GM21825 (cell line): ENCODE measurements at regions not wholly inside any gene's neighbourhood (a gene's known extent, or its start where the extent isn't known, plus 50 kb on each side); places are given as distances from the start of the nearest gene placed in this dataset.
"Not testable (repeated sequence)": the region's sequence is repeated elsewhere in the genome, so short reads cannot be mapped to it uniquely, and the experiment has no call there.

ENCODE experiments used
- ATAC-seq: cut with Tn5 transposase; IDR thresholded peaks from one replicate; pipeline ENCODE4 v1.9.1; 2021; ENCODE audit warnings: mild to moderate bottlenecking, moderate library complexity; ENCODE audit not compliant: unreplicated experiment

DNA sequence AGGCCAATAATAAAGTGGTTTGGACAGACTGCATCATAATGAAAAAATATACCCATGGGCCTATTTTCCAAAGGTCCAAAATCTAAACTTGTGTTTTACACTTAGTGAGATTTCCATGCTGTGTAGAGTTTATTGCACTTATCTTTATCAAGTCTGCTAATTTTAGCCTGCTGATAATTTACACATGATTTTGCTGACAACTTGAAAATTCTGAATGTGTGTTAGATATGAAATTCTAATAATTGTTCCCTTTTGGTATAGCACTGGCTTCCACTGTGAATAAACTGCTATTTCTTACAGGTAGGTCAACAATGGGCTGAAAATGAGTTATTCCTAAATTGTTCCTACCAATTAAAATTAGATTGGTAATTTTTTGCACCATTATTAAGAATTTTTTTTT, 589.1 kb upstream of the ANO3 start:
- no peak for ATAC-seq

DNA sequence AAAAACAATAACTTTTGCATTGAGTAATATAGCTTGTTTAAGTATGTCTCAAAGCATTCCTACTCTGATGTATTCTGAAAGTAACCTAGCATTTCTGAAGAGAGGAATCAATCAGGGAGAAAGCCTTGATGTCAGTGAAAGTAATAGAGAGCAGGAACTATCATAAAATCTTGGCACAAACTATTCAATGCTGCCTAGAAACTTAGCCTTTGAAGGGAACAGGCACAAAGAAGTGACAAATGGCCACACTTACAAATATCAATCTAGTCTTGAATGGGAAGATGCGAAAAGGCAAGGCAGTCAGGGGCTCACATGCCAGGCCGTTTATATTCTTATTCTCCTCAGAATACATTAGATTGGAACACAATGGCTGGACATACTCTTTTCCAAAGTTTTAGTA, 576.5 kb upstream of the ANO3 start:
- ATAC-seq: no peak

DNA sequence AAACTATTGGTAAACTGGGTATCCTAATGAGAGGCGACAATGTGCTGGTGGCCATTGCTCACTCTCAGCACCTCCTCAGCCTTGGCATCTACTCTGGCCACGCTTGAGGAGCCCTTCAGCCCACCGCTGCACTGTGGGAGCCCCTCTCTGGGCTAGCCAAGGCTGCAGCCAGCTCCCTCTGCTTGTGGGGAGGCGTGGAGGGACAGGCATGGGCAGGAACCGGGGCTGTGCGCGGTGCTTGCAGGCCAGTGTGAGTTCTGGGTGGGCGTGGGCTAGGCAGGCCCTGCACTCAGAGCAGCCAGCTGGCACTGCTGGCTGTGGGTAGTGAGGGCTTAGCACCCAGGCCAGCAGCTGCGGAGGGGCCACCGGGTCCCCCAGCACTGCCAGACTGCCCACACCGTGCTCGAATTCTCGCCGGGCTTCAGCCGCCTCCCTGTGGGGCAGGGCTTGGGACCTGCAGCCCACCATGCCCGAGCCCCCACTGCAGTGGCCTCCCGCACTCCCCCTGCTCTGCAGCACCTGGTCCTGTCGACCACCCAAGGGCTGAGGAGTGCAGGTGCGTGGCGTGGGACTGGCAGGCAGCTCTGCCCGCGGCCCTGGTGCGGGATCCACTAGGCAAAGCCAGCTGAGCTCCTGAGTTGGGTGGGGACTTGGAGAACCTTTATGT, 575.9 kb upstream of the ANO3 start:
- no peak for ATAC-seq

DNA sequence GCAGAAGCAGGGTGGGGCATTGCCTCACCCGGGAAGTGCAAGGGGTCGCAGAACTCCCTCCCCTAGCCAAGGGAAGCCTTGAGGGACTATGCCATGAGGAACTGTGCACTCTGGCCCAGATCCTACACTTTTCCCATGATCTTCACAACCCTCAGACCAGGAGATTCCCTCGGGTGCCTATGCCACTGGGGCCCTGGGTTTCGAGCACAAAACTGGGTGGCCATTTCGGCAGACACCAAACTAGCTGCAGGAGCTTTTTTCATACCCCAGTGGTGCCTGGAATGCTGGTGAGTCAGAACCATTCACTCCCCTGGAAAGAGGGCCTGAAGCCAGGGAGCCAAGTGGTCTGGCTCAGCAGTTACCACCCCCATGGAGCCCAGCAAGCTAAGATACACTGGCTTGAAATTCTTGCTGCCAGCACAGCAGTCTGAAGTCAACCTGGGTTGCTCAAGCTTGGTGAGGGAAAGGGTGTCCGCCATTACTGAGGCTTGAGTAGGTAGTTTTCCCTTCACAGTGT, 573.7 kb upstream of the ANO3 start:
- ATAC-seq: no peak

DNA sequence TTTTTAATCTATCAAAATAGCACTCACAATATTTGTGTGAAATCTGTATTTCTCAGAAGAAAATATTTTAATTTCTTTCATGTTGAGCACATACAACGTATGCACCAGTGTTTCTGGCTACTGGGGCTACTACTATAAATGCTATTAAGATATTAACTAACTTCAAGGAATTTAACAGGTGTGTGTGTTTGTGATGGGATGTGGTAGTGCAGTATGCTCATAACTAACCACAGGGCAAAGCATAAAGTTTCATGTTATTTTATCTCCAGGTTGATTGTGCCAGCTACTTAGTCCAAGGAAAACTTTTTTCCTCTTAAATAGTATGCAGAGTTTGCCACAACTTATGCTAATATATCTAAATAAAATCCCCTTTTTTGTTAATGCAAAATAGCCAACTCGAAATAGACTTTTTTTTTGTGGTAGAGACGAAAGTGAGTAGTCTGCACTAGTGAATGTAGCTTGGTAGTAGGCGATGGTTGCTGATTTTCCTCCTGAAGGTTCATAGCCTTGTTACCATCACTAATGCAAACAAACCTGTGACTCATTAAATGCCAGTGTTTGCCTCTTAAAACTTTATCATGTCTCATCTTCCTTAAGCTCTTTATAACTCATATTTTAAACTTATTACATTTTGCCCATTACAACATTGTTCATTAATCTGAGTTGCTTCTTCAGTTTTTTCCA, 565.5 kb upstream of the ANO3 start:
- no peak for ATAC-seq

DNA sequence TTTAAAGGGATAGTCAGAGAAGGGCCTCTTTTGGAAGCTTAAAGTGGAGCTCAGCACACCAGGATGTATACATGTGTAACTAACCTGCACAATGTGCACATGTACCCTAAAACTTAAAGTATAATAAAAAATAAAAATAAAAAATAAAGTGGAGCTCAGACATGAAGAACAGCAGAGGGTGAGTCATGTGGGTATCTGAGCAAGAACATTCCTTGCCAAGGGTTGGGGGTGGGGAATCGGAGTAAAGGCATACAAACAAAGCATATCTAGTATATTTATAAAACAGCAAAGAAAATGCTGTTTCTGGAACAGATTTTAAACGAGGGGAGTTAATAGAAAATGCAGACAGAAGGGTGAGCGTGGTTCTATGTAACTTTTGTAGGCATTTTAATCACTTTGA, 562.6 kb upstream of the ANO3 start:
- no peak for ATAC-seq

DNA sequence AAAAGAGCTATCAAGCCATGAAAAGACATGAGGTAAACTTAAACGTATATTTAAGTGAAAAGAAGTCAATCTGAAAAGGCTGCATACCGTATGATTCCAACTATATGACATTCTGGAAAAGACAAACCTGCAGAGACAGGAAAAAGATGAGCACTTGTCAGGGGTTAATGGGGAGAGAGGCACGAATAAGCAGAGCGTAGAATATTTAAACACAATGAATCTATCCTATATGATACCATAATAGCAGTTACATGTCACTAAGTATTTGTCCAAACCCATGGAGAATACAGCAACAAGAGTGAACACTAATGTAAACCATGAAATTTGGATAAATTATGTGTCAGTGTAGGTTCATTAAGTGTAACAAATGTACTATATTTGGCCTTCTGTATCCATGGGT, 560.3 kb upstream of the ANO3 start:
- no peak for ATAC-seq

DNA sequence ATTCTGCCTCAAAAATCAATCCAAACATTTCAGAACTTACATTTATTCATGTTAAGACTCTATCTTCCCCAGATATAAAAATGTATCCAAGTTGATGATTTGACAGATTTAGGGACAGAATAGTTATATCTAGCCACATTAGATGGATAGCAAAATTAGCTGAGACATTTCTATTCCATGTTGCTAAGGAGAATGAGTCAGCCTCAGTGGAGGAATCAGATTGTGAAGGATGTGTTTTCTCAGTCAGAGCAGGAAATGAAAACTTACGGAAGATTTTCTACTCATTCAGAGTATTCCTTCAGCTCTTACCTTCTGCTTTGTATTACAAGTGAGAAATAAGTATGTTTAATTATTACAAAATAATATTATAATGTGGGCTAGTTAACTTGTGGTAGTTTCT, 556.3 kb upstream of the ANO3 start:
- ATAC-seq: no peak

DNA sequence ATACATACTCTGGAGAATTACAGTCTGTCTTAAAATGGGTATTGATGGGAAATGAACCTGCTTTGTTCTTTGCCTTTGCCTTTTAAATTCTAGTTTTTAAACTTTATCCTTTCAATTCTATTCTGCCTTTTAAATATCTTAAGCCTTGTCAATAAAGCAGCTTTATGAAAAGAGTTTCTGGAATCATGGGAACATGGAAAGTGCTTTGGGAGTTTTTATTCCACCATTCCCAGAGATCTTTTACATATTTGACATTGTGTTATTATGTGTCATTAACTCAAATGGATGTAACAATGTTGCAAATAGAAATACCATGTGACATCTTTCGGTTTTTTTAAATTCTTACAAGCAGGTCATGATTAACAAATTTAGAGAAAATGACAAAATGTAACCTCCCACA, 555.7 kb upstream of the ANO3 start:
- ATAC-seq: no peak

DNA sequence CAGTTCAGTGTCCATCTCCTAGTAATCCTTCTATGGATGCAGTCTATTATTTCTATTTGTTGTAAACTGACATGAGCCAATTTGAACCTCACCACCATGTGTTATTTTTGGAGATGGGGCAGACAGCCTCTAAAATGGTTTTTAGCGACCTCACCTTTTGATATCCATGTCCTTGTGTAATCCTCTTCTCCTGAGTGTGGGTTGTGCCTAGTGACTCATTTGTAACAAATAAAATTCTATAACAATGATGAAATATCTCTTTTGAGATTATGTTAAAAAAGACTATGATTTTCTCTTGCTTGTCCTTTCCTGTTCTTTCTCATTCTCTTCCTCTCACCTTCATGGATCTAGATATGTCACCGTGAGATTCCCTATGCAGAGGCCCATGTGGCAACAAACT, 554.6 kb upstream of the ANO3 start:
- ATAC-seq: no peak

DNA sequence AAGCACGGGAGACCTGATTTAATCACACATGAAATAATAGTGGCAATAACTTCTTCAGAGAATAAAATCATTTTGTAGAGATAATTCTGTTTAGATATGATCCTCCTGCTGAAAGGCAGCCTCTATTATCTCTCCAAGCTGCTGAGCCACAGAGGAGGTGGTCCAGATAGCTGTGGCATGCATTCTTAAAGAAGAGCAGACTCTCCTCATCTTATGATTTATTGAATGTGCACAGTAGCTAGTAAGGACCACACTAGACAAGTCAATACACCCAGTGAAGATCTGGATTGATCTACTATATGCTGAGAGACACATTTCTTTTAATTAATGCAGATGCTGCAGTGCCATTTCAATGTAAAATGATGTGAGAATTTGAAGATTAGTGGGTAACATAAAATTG, 552.9 kb upstream of the ANO3 start:
- no peak for ATAC-seq

DNA sequence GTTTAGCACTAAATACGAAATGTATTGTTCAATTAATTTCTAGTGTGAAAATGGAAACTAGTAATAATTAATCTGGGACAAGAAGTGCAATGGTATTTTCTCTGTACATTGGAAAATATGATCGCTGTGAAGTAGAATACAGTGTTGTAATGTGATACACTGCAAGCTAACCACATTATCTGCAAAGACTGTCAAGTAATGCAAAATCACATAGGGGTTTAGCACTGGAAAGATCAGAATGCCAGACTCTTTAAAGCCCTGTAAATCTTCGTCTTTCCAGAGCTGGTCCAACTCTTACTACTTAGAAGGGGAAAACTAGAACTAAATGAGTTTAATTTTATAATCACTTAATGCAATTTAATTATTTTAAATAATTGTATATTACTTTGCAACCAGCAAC, 544.5 kb upstream of the ANO3 start:
- ATAC-seq: no peak

DNA sequence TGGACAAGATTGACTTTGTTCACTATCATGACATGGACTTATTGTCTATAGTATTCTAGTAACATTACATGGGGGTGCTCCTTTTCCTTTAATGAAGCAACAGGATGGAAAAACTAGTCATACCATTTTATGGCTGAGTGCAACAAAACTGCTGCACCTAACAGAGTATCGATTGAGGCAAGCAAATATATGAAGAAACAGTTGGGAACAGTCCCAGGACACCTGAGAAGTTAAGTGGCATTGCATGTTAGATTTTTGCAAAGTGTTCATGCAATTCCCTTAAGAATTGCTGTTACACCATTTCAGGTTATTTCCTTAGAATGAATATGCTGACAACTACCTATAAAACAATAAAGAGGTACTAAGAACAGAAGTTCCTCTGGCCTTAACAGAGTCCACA, 541.5 kb upstream of the ANO3 start:
- ATAC-seq: no peak

DNA sequence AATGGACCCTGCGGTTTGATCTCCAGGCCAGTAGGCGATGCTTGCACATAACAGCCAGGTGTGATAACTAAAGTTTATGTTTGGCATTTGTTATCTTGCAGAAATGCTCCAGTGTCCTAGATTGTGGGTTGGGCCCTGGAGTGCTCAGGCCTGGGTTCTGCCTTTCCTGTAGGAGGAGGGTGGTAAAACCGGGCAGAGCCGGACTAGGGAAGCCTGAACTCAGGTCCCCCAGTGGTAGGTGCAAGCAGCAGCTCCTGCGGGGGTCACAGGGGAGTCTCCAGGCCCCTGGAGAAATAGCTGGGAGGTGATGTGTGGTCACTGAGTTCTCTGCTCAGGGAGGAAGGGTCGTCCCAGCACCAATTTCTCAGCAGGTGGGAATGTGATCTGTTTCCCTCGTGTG, 538.3 kb upstream of the ANO3 start:
- no peak for ATAC-seq

DNA sequence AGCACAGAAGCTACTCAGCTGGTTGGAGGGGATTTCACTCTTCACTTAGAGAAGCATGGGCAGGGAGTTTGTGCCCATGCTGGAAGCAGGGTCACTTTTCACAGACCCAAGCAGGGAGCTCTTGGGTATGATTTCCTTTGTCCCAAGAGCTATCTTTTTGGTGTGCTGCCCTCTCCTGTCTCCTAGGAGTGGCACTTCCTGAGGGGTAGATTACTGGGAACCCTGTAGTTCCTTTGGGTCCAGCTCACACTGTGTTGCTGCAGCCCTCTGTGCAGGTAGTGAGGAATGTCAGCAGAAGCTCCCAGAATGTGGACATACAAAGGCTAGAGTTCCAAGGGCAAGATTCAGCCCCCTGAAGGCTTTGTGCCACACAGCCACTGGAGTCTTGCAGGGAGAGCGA, 537.1 kb upstream of the ANO3 start:
- no peak for ATAC-seq

DNA sequence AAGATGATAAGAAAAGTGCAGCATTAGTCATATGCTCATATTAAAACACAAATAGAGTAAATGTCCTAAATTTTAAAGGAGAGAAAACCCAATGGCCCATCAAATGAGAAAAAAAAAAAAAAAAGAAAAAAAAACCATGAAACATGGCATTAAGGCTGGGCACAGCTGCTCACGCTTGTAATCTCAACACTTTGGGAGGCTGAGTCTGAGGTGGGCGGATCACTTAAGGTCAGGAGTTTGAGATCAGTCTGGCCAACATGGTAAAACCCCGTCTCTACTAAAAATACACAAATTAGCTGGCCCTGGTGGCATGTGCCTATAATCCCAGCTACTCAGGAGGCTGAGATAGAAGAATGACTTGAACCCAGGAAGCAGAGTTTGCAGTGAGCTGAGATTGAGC, 515.5 kb upstream of the ANO3 start:
- no peak for ATAC-seq

DNA sequence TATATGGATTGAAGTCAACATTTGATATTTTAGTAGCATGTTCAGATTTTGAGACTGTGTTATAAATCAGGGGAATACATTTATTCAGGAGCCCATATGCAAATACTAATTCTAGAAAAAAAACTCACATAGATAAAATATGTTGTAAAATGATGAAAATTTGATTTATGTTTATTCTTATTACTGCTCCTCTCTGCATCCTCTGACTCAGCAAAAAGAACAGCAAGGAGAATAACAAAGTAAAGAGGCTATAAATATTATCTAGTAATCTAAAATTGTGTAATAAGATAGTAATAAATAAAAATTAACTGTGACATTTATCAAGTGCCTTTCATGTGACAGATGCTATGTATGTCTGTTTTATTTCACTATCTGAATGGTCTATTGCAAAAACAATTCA, 507.2 kb upstream of the ANO3 start:
- ATAC-seq: no peak

DNA sequence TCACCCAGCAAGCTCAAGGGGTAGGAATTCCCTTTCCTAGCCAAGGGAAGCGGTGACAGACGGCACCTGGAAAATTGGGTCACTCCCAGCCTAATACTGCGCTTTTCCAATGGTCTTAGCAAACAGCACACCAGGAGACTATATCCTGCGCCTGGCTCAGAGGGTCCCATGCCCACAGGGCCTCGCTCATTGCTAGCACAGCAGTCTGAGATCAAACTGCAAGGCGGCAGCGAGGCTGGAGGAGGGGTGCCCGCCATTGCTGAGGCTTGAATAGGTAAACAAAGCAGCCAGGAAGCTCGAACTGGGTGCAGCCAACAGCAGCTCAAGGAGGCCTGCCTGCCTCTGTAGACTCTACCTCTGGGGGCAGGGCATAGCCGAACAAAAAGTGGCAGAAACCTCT, 500.4 kb upstream of the ANO3 start:
- ATAC-seq: not testable (repeated sequence)

DNA sequence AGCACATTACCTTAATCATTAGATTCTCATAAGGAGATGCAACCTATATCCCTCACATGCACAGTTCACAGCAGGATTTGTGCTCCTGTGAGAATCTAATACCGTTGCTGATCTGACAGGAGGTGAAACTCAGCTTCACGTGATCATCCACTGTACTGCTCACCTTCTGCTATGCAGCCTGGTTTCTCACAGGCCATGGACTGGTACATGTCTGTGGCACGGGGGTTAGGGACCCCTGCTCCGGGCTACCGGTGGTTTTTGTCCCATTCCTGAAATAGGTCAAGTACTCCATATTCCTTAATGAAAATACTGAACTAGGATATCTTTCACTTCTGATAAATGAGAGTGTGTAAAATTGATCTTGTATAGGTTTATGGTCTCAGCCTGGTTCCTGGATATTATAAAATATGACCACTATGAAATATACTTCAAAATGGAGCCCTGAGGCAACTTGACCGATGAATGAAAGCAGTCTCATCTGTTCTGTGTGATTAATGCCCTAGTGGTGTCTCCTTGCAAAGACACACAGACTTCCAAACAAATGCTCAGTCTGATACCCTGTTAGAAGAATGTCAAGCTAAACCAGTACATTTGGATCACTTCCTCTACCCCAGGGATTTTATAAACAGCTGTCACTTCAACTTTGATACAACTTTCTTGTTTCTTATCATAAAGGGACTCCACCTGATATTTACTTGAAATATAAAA, 492.9 kb upstream of the ANO3 start:
- no peak for ATAC-seq

DNA sequence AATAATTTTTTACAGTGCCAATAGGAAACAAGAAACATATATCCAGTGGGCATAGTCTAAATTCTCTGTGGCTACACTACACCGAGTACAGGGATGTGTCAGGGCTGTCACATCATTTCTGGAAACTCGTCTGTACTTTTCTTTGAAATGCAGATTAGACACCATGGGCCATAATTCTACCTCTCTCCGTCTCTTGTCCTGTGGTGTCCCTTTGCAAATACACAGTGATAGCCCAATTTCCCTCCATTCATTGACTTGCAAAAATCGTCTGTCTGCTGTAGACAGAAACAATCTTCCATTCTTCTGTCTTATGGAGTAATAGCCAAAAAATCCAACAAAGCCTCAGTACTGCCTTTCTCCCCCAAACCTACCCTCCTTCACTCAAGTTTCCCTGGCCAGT, 487.1 kb upstream of the ANO3 start:
- ATAC-seq: no peak

DNA sequence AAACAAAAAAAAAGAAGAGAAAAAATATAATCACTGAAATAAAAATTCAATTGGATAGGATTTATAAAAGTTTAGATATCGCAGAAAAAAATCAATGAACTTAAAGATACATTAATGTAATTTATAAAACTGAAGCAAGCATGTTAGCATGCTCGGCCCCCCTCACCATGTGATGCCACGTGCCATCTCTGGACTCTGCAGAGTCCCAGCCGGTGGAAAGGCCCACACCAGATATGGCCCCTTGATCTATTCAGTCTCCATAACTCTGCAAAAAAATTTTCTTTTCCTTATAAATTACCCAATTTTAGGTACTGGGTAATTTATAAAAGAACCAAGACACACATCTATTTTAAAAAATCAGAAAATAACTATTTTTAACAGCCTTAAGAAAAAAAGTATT, 476.0 kb upstream of the ANO3 start:
- no peak for ATAC-seq

DNA sequence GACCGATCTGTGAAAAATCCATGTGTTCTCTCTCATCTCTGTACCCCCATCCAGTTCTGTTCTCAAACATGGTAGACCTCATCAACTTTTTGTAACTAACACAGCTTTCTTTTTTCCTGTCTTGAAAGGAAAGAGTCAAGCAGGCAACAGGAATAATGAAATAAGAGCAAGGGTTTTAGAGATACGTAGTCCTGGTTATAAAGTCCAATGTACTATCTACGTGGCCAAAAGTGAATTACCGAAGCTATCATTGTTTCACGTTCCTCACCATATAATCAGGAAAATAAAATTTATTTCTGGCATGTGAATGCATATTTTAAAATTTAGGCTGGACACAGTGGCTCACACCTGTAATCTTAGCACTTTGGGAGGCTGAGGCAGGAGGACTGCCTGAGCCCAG, 472.2 kb upstream of the ANO3 start:
- no peak for ATAC-seq
